Panc1 (cell line): ENCODE measurements at regions not wholly inside any gene's neighbourhood (a gene's known extent, or its start where the extent isn't known, plus 50 kb on each side); places are given as distances from the start of the nearest gene placed in this dataset.

Experiments
- POLR2AphosphoS5 ChIP-seq: IDR thresholded peaks from 2 replicates; pipeline ENCODE4 v1.6.1; 2012; ENCODE audit warnings: mild to moderate bottlenecking, low read depth, low read length, moderate library complexity
- TCF7L2 ChIP-seq: IDR thresholded peaks from 2 replicates; pipeline ENCODE4 v1.6.1; 2011; ENCODE audit warnings: mild to moderate bottlenecking, low read depth, low read length, inconsistent platforms
- TF ChIP-seq, protein P1 (sequence below), 2 experiments: IDR thresholded peaks; 2 replicates each; pipeline ENCODE4 v1.6.1; 2011 to 2012; ENCODE audit warnings: low read depth in 2 of 2, control low read depth in 1 of 2, low read length in 1 of 2, mild to moderate bottlenecking in 1 of 2, moderate library complexity in 1 of 2; ENCODE audit not compliant: insufficient read depth in 1 of 2
- TF ChIP-seq, protein P2 (sequence below): fragments of 450-650 bp; IDR thresholded peaks from 2 replicates; pipeline ENCODE4 v1.5.1; 2017; ENCODE audit warnings: mild to moderate bottlenecking

DNA sequence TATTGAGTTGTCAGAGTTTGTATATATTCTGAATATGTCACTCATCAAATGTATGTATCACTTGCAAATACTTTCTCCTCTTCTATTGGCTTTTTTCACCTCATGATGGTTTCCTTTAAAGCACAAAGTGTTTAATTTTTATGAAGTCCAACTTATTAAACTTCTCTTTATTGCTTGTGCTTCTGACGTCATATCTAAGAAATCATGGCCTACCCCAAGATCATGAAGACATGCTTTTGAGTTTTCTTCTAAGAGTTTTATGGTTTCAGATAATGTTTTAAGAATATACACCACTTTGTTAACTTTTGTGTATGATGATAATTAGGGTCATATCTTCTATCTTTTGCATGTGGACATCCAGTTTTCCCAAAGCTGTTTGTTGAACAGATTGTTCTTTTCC is 417.2 kb upstream of the ATP10A start:
- TF ChIP-seq, protein P1, sequence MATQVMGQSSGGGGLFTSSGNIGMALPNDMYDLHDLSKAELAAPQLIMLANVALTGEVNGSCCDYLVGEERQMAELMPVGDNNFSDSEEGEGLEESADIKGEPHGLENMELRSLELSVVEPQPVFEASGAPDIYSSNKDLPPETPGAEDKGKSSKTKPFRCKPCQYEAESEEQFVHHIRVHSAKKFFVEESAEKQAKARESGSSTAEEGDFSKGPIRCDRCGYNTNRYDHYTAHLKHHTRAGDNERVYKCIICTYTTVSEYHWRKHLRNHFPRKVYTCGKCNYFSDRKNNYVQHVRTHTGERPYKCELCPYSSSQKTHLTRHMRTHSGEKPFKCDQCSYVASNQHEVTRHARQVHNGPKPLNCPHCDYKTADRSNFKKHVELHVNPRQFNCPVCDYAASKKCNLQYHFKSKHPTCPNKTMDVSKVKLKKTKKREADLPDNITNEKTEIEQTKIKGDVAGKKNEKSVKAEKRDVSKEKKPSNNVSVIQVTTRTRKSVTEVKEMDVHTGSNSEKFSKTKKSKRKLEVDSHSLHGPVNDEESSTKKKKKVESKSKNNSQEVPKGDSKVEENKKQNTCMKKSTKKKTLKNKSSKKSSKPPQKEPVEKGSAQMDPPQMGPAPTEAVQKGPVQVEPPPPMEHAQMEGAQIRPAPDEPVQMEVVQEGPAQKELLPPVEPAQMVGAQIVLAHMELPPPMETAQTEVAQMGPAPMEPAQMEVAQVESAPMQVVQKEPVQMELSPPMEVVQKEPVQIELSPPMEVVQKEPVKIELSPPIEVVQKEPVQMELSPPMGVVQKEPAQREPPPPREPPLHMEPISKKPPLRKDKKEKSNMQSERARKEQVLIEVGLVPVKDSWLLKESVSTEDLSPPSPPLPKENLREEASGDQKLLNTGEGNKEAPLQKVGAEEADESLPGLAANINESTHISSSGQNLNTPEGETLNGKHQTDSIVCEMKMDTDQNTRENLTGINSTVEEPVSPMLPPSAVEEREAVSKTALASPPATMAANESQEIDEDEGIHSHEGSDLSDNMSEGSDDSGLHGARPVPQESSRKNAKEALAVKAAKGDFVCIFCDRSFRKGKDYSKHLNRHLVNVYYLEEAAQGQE (IDR thresholded peaks at IDR 0.05; ENCODE audit: insufficient read depth in 1 of 2, low read depth in 2 of 2, low read length in 1 of 2): no peak
- TF ChIP-seq, protein P2, sequence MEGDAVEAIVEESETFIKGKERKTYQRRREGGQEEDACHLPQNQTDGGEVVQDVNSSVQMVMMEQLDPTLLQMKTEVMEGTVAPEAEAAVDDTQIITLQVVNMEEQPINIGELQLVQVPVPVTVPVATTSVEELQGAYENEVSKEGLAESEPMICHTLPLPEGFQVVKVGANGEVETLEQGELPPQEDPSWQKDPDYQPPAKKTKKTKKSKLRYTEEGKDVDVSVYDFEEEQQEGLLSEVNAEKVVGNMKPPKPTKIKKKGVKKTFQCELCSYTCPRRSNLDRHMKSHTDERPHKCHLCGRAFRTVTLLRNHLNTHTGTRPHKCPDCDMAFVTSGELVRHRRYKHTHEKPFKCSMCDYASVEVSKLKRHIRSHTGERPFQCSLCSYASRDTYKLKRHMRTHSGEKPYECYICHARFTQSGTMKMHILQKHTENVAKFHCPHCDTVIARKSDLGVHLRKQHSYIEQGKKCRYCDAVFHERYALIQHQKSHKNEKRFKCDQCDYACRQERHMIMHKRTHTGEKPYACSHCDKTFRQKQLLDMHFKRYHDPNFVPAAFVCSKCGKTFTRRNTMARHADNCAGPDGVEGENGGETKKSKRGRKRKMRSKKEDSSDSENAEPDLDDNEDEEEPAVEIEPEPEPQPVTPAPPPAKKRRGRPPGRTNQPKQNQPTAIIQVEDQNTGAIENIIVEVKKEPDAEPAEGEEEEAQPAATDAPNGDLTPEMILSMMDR: no peak
- TF ChIP-seq POLR2AphosphoS5 (no peak), TCF7L2 (no peak)
